ENCODE measurements at regions not wholly inside any gene's neighbourhood (a gene's known extent, or its start where the extent isn't known, plus 50 kb on each side); places are given as distances from the start of the nearest gene placed in this dataset.

DNA sequence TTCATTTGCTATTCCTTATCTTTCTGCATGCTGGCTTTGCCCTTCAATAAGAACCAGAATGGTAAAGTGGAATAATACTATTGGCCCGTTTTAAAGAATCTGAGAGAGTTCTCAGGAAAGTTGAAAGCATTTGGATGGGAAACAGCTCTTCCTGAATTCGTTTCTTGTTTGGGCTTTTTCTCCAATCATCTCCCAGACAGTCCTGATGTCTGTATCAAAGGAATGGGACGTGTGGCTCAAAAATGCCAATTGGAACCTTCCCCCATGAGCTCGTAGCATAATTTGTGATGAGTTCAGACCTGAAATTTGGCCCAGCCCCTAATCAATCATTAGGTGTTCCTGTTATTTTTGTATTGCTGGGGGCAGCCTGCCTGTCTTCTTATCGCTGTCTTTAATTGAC lies 75.8 kb upstream of the BACH2 start:
- TF ChIP-seq, protein P1, sequence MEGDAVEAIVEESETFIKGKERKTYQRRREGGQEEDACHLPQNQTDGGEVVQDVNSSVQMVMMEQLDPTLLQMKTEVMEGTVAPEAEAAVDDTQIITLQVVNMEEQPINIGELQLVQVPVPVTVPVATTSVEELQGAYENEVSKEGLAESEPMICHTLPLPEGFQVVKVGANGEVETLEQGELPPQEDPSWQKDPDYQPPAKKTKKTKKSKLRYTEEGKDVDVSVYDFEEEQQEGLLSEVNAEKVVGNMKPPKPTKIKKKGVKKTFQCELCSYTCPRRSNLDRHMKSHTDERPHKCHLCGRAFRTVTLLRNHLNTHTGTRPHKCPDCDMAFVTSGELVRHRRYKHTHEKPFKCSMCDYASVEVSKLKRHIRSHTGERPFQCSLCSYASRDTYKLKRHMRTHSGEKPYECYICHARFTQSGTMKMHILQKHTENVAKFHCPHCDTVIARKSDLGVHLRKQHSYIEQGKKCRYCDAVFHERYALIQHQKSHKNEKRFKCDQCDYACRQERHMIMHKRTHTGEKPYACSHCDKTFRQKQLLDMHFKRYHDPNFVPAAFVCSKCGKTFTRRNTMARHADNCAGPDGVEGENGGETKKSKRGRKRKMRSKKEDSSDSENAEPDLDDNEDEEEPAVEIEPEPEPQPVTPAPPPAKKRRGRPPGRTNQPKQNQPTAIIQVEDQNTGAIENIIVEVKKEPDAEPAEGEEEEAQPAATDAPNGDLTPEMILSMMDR (IDR thresholded peaks at IDR 0.05), result no peak
- TF ChIP-seq POLR2A (IDR thresholded peaks at IDR 0.05), result no peak
